Endothelial cell of umbilical vein (primary cell): ENCODE measurements at regions not wholly inside any gene's neighbourhood (a gene's known extent, or its start where the extent isn't known, plus 50 kb on each side); places are given as distances from the start of the nearest gene placed in this dataset.

Experiments
- BruUV-seq: library from RNA; stranded (reverse); fragments of 400-500 nt; replicated peaks from 2 replicates; lab custom pipeline; 2021; lab: Mats Ljungman, UMichigan
- CTCF ChIA-PET: fragments of 300-600, 350-600 bp; sonication (Branson Sonifier 250); formaldehyde crosslinking; loops from one replicate; lab custom pipeline; 2021; ENCODE audit warnings: antibody characterized with exemption, inconsistent platforms; lab: Charles Lee
- POLR2A ChIA-PET: fragments of 300-600, 350-600 bp; sonication (Branson Sonifier 250); formaldehyde crosslinking; loops from one replicate; lab custom pipeline; 2021; ENCODE audit warnings: antibody characterized with exemption, inconsistent platforms; lab: Charles Lee
- DNase-seq: peaks from one replicate; pipeline ENCODE4 v3.0.0-alpha.2; 2011; ENCODE audit warnings: low read depth, low spot score
- FAIRE-seq: peaks from 2 replicates; lab custom pipeline; 2011; peaks lifted over from hg19 to GRCh38; lab: Jason Lieb, UNC
- H2AFZ ChIP-seq: 2 replicates; pipeline ENCODE4 v1.6.0; 2012; ENCODE audit warnings: low read depth, low read length, control low read depth, inconsistent platforms
- H3K27ac ChIP-seq: 2 replicates; pipeline ENCODE4 v1.5.1; 2011; ENCODE audit warnings: low read depth, mild to moderate bottlenecking, control low read depth, low read length, moderate library complexity; ENCODE audit not compliant: insufficient read depth
- H3K27me3 ChIP-seq, 2 experiments: 2 replicates each; pipeline versions ENCODE4 v1.6.0 to v1.6.1; 2011; ENCODE audit warnings: low read length in 2 of 2, mixed read lengths in 1 of 2; ENCODE audit not compliant: control insufficient read depth in 2 of 2, insufficient read depth in 2 of 2
- H3K36me3 ChIP-seq, 2 experiments: 2 replicates in 1 of 2; 3 replicates in 1 of 2; pipeline ENCODE4 v1.5.1; 2011; ENCODE audit warnings: low read length in 2 of 2, mild to moderate bottlenecking in 1 of 2, moderate library complexity in 1 of 2; ENCODE audit not compliant: control insufficient read depth in 2 of 2, insufficient read depth in 2 of 2; ENCODE audit errors: extremely low read depth in 1 of 2
- H3K4me1 ChIP-seq: 3 replicates; pipeline ENCODE4 v1.5.1; 2011; ENCODE audit warnings: mild to moderate bottlenecking, low read length; ENCODE audit not compliant: control insufficient read depth, insufficient read depth; ENCODE audit errors: extremely low read depth
- H3K4me2 ChIP-seq: 2 replicates; pipeline ENCODE4 v1.6.1; 2011; ENCODE audit warnings: low read length, control low read depth, mixed read lengths; ENCODE audit not compliant: insufficient read depth
- H3K4me3 ChIP-seq, 3 experiments: fragments of 200-600 bp in 1 of 3; sonication (generic), shearing (Covaris generic) in 1 of 3; replicated peaks in 1 of 3; 2 replicates each; pipeline ENCODE4 v1.5.1; 2011 to 2016; ENCODE audit warnings: control low read depth in 3 of 3, low read length in 3 of 3, mild to moderate bottlenecking in 2 of 3, inconsistent platforms in 1 of 3, low read depth in 1 of 3, moderate library complexity in 1 of 3; ENCODE audit not compliant: insufficient read depth in 1 of 3
- H3K79me2 ChIP-seq: 2 replicates; pipeline ENCODE4 v1.6.0; 2012; ENCODE audit warnings: low read length, inconsistent platforms; ENCODE audit not compliant: control insufficient read depth, insufficient read depth
- H3K9ac ChIP-seq: replicated peaks from 2 replicates; pipeline ENCODE3; 2011; ENCODE audit warnings: low read length, control low read depth; ENCODE audit not compliant: insufficient read depth; ENCODE audit errors: extremely low read depth
- H3K9me1 ChIP-seq: replicated peaks from 3 replicates; pipeline ENCODE4 v1.6.0; 2011; ENCODE audit warnings: mild to moderate bottlenecking, low read length; ENCODE audit not compliant: control insufficient read depth, insufficient read depth; ENCODE audit errors: extremely low read depth
- H3K9me3 ChIP-seq: replicated peaks from 2 replicates; pipeline ENCODE4 v1.5.1; 2012; ENCODE audit warnings: low read length, inconsistent platforms; ENCODE audit not compliant: control insufficient read depth, insufficient read depth
- H4K20me1 ChIP-seq: replicated peaks from 2 replicates; pipeline ENCODE3; 2011; ENCODE audit warnings: mild to moderate bottlenecking, low read length; ENCODE audit not compliant: control insufficient read depth, insufficient read depth; ENCODE audit errors: extremely low read depth
- EZH2 ChIP-seq: IDR thresholded peaks from 2 replicates; pipeline ENCODE4 v1.6.1; 2012; ENCODE audit warnings: borderline replicate concordance, low read depth, mild to moderate bottlenecking, moderate library complexity, low read length, inconsistent platforms; ENCODE audit not compliant: severe bottlenecking
- FOS ChIP-seq: IDR thresholded peaks from 2 replicates; pipeline ENCODE4 v1.6.1; 2011; ENCODE audit warnings: mild to moderate bottlenecking, low read length, moderate library complexity, borderline replicate concordance; ENCODE audit not compliant: insufficient read depth
- GATA2 ChIP-seq: IDR thresholded peaks from 2 replicates; pipeline ENCODE4 v1.7.0; 2011; ENCODE audit warnings: low read depth, mild to moderate bottlenecking, moderate library complexity, mixed read lengths, low read length; ENCODE audit not compliant: insufficient read length, insufficient read depth
- JUN ChIP-seq: IDR thresholded peaks from 2 replicates; pipeline ENCODE4 v1.6.1; 2011; ENCODE audit warnings: borderline replicate concordance, low read depth; ENCODE audit not compliant: insufficient read length, insufficient read depth
- MAX ChIP-seq: IDR thresholded peaks from 2 replicates; pipeline ENCODE4 v1.6.1; 2011; ENCODE audit not compliant: insufficient read depth, insufficient read length
- MYC ChIP-seq: IDR thresholded peaks from one replicate; pipeline ENCODE4 v1.6.1; 2011; ENCODE audit warnings: mild to moderate bottlenecking, low read depth, low read length
- POLR2A ChIP-seq: IDR thresholded peaks from 2 replicates; pipeline ENCODE4 v1.6.1; 2012; ENCODE audit warnings: low read depth, mild to moderate bottlenecking, control low read depth, low read length
- POLR2AphosphoS5 ChIP-seq: IDR thresholded peaks from 2 replicates; pipeline ENCODE4 v1.6.1; 2012; ENCODE audit warnings: low read depth, mild to moderate bottlenecking, control low read depth, low read length, moderate library complexity; ENCODE audit not compliant: insufficient read depth
- dilution Hi-C: fragments of 300-500 bp; cut with MboI; formaldehyde crosslinking; loops from one replicate; pipeline ENCODE4 v1.15.0; 2019; ENCODE audit warnings: low sequenced_read_pairs; ENCODE audit not compliant: extremely low pct_ligation_motif_present
- intact Hi-C: fragments of 100-400 bp; cut with micrococcal nuclease; formaldehyde crosslinking; loops from one replicate; pipeline ENCODE4 v1.10.0; 2022
- TF ChIP-seq, protein P1 (sequence below), 2 donors: IDR thresholded peaks; 1 replicate in 1 of 2; 2 replicates in 1 of 2; pipeline ENCODE4 v1.5.1; 2011; ENCODE audit warnings: low read length in 2 of 2, mild to moderate bottlenecking in 2 of 2, moderate library complexity in 2 of 2, control low read depth in 1 of 2, inconsistent platforms in 1 of 2, low read depth in 1 of 2; ENCODE audit not compliant: insufficient read depth in 1 of 2; ENCODE audit errors: extremely low read depth in 1 of 2

DNA sequence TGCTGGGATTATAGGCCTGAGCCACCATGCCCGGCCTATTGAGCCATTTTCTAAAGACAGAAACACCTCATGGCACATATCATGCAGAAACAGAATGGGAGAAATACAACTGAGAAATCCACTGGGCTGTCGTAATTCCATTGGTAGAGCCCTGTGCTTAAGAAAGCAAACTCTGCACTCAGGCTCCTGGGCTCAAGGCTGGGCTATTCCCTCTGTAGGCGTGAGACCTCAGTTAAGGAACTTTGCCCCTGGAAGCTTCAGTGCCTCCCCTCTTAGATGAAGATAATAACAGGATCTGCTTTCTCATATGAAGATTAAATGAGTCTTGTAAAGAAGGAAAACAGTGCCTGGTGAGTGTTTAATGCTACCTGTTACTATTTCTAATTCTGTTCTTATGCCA, 120.3 kb downstream of the PXDC1 start:
- no peak overlapping the region for H2AFZ ChIP-seq
- H3K27me3 ChIP-seq = peaks cover 11% of the 10 kb centered on the region in 2 experiments
- H3K4me2 ChIP-seq = no peak overlapping the region
- no peaks in the 10 kb centered on the region for H3K4me1 ChIP-seq
- H3K36me3 ChIP-seq = no peaks in the 10 kb centered on the region
- H3K79me2 ChIP-seq = no peaks in the 10 kb centered on the region
- dilution Hi-C loops = no loop called here
- intact Hi-C loops = no loop called here
- no peaks in the 10 kb centered on the region for H3K9me3 ChIP-seq
- H3K27ac ChIP-seq = no peak overlapping the region
- no TSS peak for BruUV-seq
- ChIA-PET POLR2A (no interaction called here), CTCF (no interaction called here)
- H3K9ac ChIP-seq = no peak overlapping the region
- TF ChIP-seq POLR2AphosphoS5 = no peak
- TF ChIP-seq, protein P1, sequence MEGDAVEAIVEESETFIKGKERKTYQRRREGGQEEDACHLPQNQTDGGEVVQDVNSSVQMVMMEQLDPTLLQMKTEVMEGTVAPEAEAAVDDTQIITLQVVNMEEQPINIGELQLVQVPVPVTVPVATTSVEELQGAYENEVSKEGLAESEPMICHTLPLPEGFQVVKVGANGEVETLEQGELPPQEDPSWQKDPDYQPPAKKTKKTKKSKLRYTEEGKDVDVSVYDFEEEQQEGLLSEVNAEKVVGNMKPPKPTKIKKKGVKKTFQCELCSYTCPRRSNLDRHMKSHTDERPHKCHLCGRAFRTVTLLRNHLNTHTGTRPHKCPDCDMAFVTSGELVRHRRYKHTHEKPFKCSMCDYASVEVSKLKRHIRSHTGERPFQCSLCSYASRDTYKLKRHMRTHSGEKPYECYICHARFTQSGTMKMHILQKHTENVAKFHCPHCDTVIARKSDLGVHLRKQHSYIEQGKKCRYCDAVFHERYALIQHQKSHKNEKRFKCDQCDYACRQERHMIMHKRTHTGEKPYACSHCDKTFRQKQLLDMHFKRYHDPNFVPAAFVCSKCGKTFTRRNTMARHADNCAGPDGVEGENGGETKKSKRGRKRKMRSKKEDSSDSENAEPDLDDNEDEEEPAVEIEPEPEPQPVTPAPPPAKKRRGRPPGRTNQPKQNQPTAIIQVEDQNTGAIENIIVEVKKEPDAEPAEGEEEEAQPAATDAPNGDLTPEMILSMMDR (IDR thresholded peaks at IDR 0.05; ENCODE audit: extremely low read depth in 1 of 2, insufficient read depth in 1 of 2, low read depth in 1 of 2, low read length in 2 of 2) = no peak
- no peak for TF ChIP-seq MYC
- H3K9me1 ChIP-seq = no peaks in the 10 kb centered on the region
- DNase-seq (no peak), FAIRE-seq (no peak)
- no peak overlapping the region for H3K4me3 ChIP-seq
- no peaks in the 10 kb centered on the region for H4K20me1 ChIP-seq

GRCh38 chr6:3630258-3630835, 121.2 kb downstream of the PXDC1 start:
- Histone ChIP-seq H3K27ac (no peak overlapping the region), H3K9me1 (no peaks in the 10 kb centered on the region), H3K4me2 (no peak overlapping the region), H3K9me3 (no peaks in the 10 kb centered on the region), H3K9ac (no peak overlapping the region), H2AFZ (no peak overlapping the region), H3K4me3 (no peak overlapping the region), H4K20me1 (no peaks in the 10 kb centered on the region), H3K4me1 (no peaks in the 10 kb centered on the region), H3K36me3 (no peaks in the 10 kb centered on the region), H3K27me3 (peaks cover 11% of the 10 kb centered on the region in 2 experiments), H3K79me2 (no peaks in the 10 kb centered on the region)
- dilution Hi-C loops (no loop called here), intact Hi-C loops (no loop called here)
- no TSS peak for BruUV-seq
- DNase-seq = no peak
- no peak for FAIRE-seq
- no peak for TF ChIP-seq POLR2A
- no peak for TF ChIP-seq EZH2
- TF ChIP-seq GATA2 = no peak
- no peak for TF ChIP-seq MAX
- TF ChIP-seq POLR2AphosphoS5 = no peak
- TF ChIP-seq, protein P1 (IDR thresholded peaks at IDR 0.05; ENCODE audit: extremely low read depth in 1 of 2, insufficient read depth in 1 of 2, low read depth in 1 of 2, low read length in 2 of 2) = no peak
- no peak for TF ChIP-seq JUN
- TF ChIP-seq MYC = no peak
- no peak for TF ChIP-seq FOS
- ChIA-PET CTCF (no interaction called here), POLR2A (no interaction called here)
